ENCODE measurements at regions not wholly inside any gene's neighbourhood (a gene's known extent, or its start where the extent isn't known, plus 50 kb on each side); places are given as distances from the start of the nearest gene placed in this dataset.

DNA sequence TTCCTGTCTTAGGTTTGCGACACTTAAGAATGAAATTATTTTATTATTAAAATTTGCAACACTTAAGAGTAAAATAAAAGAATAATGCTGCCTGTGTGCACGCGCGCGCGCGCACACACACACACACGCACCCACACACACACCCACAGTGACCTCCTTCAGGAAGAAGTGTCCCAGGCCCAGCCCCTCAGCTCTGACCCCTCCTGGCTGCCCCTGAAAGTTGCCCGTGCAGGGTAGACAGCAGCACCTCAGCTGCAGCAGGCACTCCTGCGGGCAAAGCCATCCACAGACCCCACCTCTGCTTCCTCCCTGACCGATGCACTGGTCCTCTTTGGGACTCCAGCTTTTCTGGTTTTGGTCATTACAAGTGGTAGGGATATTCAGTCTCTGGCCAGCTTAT lies 478.2 kb downstream of the NTRK3 start:
- H4K20me1 ChIP-seq (ENCODE audit: insufficient read depth, low read length), result no peaks in the 10 kb centered on the region
- ATAC-seq, result no peak
- H3K27me3 ChIP-seq (ENCODE audit: control insufficient read depth in 1 of 2, insufficient read depth in 2 of 2, low read length in 2 of 2), result no peaks in the 10 kb centered on the region
- H3K27ac ChIP-seq (ENCODE audit: extremely low read length, insufficient read depth, low read length), result no peak overlapping the region
- H3K9me3 ChIP-seq (ENCODE audit: low read length), result peaks cover 95% of the 10 kb centered on the region
- no peak overlapping the region for H2AFZ ChIP-seq (ENCODE audit: low read length)
- no peak overlapping the region for H3K4me2 ChIP-seq (ENCODE audit: low read depth, low read length)
- intact Hi-C loops (cut with micrococcal nuclease; ENCODE audit: unreplicated experiment) (no loop called here), in situ Hi-C loops (cut with HindIII; ENCODE audit: extremely low pct_ligation_motif_present, low pct_unique_long_range_greater_than_20kb) (no loop called here)
- ChIA-PET POLR2A (no interaction called here), CTCF (ENCODE audit: low intra/inter-chr PET ratio, low total read pairs) (no interaction called here)
- no peaks in the 10 kb centered on the region for H3K79me2 ChIP-seq (ENCODE audit: insufficient read depth, low read length)
- H3K4me1 ChIP-seq (ENCODE audit: insufficient read depth, low read length), result no peaks in the 10 kb centered on the region
- BruUV-seq (replicated peaks), result no TSS peak
- no peak for FAIRE-seq
- no peak overlapping the region for H3K9ac ChIP-seq (ENCODE audit: insufficient read depth, low read depth, low read length)
- 66% methylated on average over 11 of the region's 11 CpGs for WGBS (ENCODE audit: low lambda C conversion rate)
- TF ChIP-seq KLF11 (CRISPR knock-in tag; IDR thresholded peaks at IDR 0.05) (no peak), SP1 (IDR thresholded peaks at IDR 0.05) (no peak), SP1 (CRISPR knock-in tag; IDR thresholded peaks at IDR 0.05) (no peak), NCOR1 (IDR thresholded peaks at IDR 0.05; ENCODE audit: borderline replicate concordance, low read length) (no peak), ZNF749 (CRISPR knock-in tag; IDR thresholded peaks at IDR 0.05; ENCODE audit: borderline replicate concordance) (no peak), TOE1 (CRISPR knock-in tag; IDR thresholded peaks at IDR 0.05) (no peak), PITX1 (CRISPR knock-in tag; IDR thresholded peaks at IDR 0.05) (no peak), SIX4 (CRISPR knock-in tag; IDR thresholded peaks at IDR 0.05) (no peak), ELF4 (CRISPR knock-in tag; IDR thresholded peaks at IDR 0.05; ENCODE audit: borderline replicate concordance) (no peak), MYNN (CRISPR knock-in tag; IDR thresholded peaks at IDR 0.05; ENCODE audit: low read depth) (no peak), ZNF790 (CRISPR knock-in tag; IDR thresholded peaks at IDR 0.05; ENCODE audit: borderline replicate concordance) (no peak), YY1 (IDR thresholded peaks at IDR 0.05; ENCODE audit: insufficient read depth, insufficient replicate concordance, low read depth, low read length) (no peak), ZNF780A (CRISPR knock-in tag; IDR thresholded peaks at IDR 0.05) (no peak), ZNF446 (CRISPR knock-in tag; IDR thresholded peaks at IDR 0.05) (no peak), ZNF788 (CRISPR knock-in tag; IDR thresholded peaks at IDR 0.05; ENCODE audit: borderline replicate concordance) (no peak)
- TF ChIP-seq, protein P1, sequence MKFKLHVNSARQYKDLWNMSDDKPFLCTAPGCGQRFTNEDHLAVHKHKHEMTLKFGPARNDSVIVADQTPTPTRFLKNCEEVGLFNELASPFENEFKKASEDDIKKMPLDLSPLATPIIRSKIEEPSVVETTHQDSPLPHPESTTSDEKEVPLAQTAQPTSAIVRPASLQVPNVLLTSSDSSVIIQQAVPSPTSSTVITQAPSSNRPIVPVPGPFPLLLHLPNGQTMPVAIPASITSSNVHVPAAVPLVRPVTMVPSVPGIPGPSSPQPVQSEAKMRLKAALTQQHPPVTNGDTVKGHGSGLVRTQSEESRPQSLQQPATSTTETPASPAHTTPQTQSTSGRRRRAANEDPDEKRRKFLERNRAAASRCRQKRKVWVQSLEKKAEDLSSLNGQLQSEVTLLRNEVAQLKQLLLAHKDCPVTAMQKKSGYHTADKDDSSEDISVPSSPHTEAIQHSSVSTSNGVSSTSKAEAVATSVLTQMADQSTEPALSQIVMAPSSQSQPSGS (CRISPR knock-in tag; IDR thresholded peaks at IDR 0.05), result no peak
- no peak for DNase-seq (ENCODE audit: low spot score)
- no peak overlapping the region for H3K4me3 ChIP-seq (replicated peaks in 1 of 3; ENCODE audit: insufficient read depth in 1 of 3, low read depth in 2 of 3, low read length in 3 of 3)
- H3K36me3 ChIP-seq (replicated peaks in 1 of 2; ENCODE audit: control insufficient read depth in 1 of 2, insufficient read depth in 2 of 2, low read length in 2 of 2), result no peaks in the 10 kb centered on the region

Data from HepG2 (cell line).